HCT116 (cell line): ENCODE measurements at regions not wholly inside any gene's neighbourhood (a gene's known extent, or its start where the extent isn't known, plus 50 kb on each side); places are given as distances from the start of the nearest gene placed in this dataset.

Source experiments
- ATAC-seq: fragments of 200-7000 bp; cut with Tn5 transposase; 2 replicates; pipeline ENCODE4 v1.9.1; 2020; ENCODE audit warnings: mild to moderate bottlenecking, moderate library complexity
- BruUV-seq: library from RNA; stranded (reverse); fragments of 400-500 nt; replicated peaks from 2 replicates; lab custom pipeline; 2021; lab: Mats Ljungman, UMichigan
- CTCF ChIA-PET: fragments of 300-600 bp; sonication (Branson Sonifier 250); formaldehyde crosslinking; loops from one replicate; lab custom pipeline; 2021; ENCODE audit warnings: antibody characterized with exemption; lab: Charles Lee
- POLR2A ChIA-PET: fragments of 300-600, 350-600 bp; sonication (Branson Sonifier 250); formaldehyde crosslinking; loops from one replicate; lab custom pipeline; 2021; ENCODE audit warnings: antibody characterized with exemption; lab: Charles Lee
- RAD21 ChIA-PET, 2 experiments: fragments of 300-600 bp; sonication (Branson Sonifier 250); formaldehyde crosslinking; loops; one replicate each; lab custom pipeline; 2023; ENCODE audit warnings: low total read pairs in 2 of 2; ENCODE audit not compliant: uncharacterized antibody in 2 of 2, unreplicated experiment in 2 of 2, low non-redundant PET in 1 of 2; lab: Charles Lee
- DNase-seq: peaks from one replicate; pipeline ENCODE4 v3.0.0-alpha.2; 2010; ENCODE audit warnings: low read depth, low spot score
- H2AFZ ChIP-seq: fragments of 200-600 bp; shearing (Covaris generic), sonication (generic); 2 replicates; pipeline ENCODE4 v1.6.1; 2017; ENCODE audit warnings: low read depth, mixed run types, mixed read lengths, antibody characterized with exemption, low read length; ENCODE audit not compliant: poor library complexity, severe bottlenecking
- H3K27ac ChIP-seq: 2 replicates; pipeline ENCODE4 v1.5.1; 2012; ENCODE audit warnings: low read depth, low read length
- H3K27me3 ChIP-seq: fragments of 200-600 bp; sonication (generic); 2 replicates; pipeline ENCODE4 v1.6.1; 2016; ENCODE audit warnings: mixed run types, low read length, mixed read lengths; ENCODE audit not compliant: insufficient read depth
- H3K36me3 ChIP-seq, 2 experiments: fragments of 200-500 bp in 1 of 2; fragments of 200-600 bp in 1 of 2; sonication (Bioruptor generic) in 1 of 2; sonication (generic) in 1 of 2; 2 replicates each; pipeline versions ENCODE4 v1.5.1 to v1.6.1; 2014 to 2016; ENCODE audit warnings: low read length in 2 of 2, inconsistent platforms in 1 of 2, mixed read lengths in 1 of 2, mixed run types in 1 of 2; ENCODE audit not compliant: insufficient read depth in 2 of 2, control insufficient read depth in 1 of 2
- H3K4me1 ChIP-seq, 2 experiments: fragments of 200-600 bp in 1 of 2; sonication (generic) in 1 of 2; 2 replicates each; pipeline versions ENCODE4 v1.5.1 to v1.6.1; 2012 to 2017; ENCODE audit warnings: low read length in 2 of 2, inconsistent platforms in 1 of 2, mild to moderate bottlenecking in 1 of 2, mixed read lengths in 1 of 2, mixed run types in 1 of 2, moderate library complexity in 1 of 2; ENCODE audit not compliant: insufficient read depth in 2 of 2, control insufficient read depth in 1 of 2
- H3K4me2 ChIP-seq: fragments of 200-600 bp; sonication (generic); 2 replicates; pipeline ENCODE4 v1.6.1; 2017; ENCODE audit warnings: mixed run types, low read length, mixed read lengths
- H3K4me3 ChIP-seq, 2 experiments: fragments of 200-600 bp in 1 of 2; sonication (generic) in 1 of 2; replicated peaks in 1 of 2; 2 replicates each; pipeline ENCODE4 v1.5.1; 2011 to 2016; ENCODE audit warnings: low read length in 2 of 2, control low read depth in 1 of 2, low read depth in 1 of 2, mild to moderate bottlenecking in 1 of 2, mixed read lengths in 1 of 2, mixed run types in 1 of 2
- H3K79me2 ChIP-seq: fragments of 200-600 bp; sonication (generic); 2 replicates; pipeline ENCODE4 v1.6.1; 2017; ENCODE audit warnings: mild to moderate bottlenecking, mixed run types, low read length, moderate library complexity, mixed read lengths; ENCODE audit not compliant: insufficient read depth
- H3K9ac ChIP-seq: fragments of 200-600 bp; sonication (generic); 2 replicates; pipeline ENCODE4 v1.6.1; 2016; ENCODE audit warnings: low read length, mixed read lengths
- H3K9me2 ChIP-seq: fragments of 200-600 bp; sonication (generic), shearing (Covaris generic); 2 replicates; pipeline ENCODE4 v1.6.1; 2017; ENCODE audit warnings: mixed run types, mild to moderate bottlenecking, moderate library complexity; ENCODE audit not compliant: insufficient read depth
- H3K9me3 ChIP-seq, 2 experiments: fragments of 200-500 bp in 1 of 2; fragments of 200-600 bp in 1 of 2; sonication (Bioruptor generic) in 1 of 2; sonication (generic) in 1 of 2; 2 replicates each; pipeline ENCODE4 v1.6.1; 2014 to 2017; ENCODE audit warnings: low read length in 2 of 2, mixed read lengths in 2 of 2, inconsistent platforms in 1 of 2, low read depth in 1 of 2, mild to moderate bottlenecking in 1 of 2, mixed run types in 1 of 2, moderate library complexity in 1 of 2; ENCODE audit not compliant: control insufficient read depth in 1 of 2, insufficient read depth in 1 of 2
- H4K20me1 ChIP-seq: fragments of 200-600 bp; sonication (generic), shearing (Covaris generic); 2 replicates; pipeline ENCODE4 v1.6.1; 2017; ENCODE audit warnings: mixed run types, mild to moderate bottlenecking, moderate library complexity; ENCODE audit not compliant: insufficient read depth
- CEBPB ChIP-seq: IDR thresholded peaks from 2 replicates; pipeline ENCODE4 v1.6.1; 2012; ENCODE audit warnings: low read depth
- EGR1 ChIP-seq: IDR thresholded peaks from 2 replicates; pipeline ENCODE4 v1.6.1; 2012; ENCODE audit warnings: low read depth
- ELF1 ChIP-seq: IDR thresholded peaks from 2 replicates; pipeline ENCODE4 v1.6.1; 2012; ENCODE audit warnings: low read depth, borderline replicate concordance
- EZH2phosphoT487 ChIP-seq: fragments of 200-600 bp; IDR thresholded peaks from 2 replicates; pipeline ENCODE4 v1.6.1; 2018; ENCODE audit warnings: antibody characterized with exemption, borderline replicate concordance
- JUND ChIP-seq: IDR thresholded peaks from 2 replicates; pipeline ENCODE4 v1.6.1; 2012
- POLR2A ChIP-seq: IDR thresholded peaks from 2 replicates; pipeline ENCODE4 v1.7.0; 2011; ENCODE audit warnings: borderline replicate concordance; ENCODE audit not compliant: insufficient read depth, insufficient read length; ENCODE audit errors: extremely low read depth
- POLR2AphosphoS5 ChIP-seq: IDR thresholded peaks from 2 replicates; pipeline ENCODE4 v1.6.1; 2011; ENCODE audit warnings: mild to moderate bottlenecking, low read depth, low read length, moderate library complexity
- RAD21 ChIP-seq: IDR thresholded peaks from 2 replicates; pipeline ENCODE4 v1.6.1; 2012; ENCODE audit warnings: low read depth, mild to moderate bottlenecking
- REST ChIP-seq: IDR thresholded peaks from 2 replicates; pipeline ENCODE4 v1.6.1; 2012; ENCODE audit warnings: low read depth
- SP1 ChIP-seq: IDR thresholded peaks from 2 replicates; pipeline ENCODE4 v1.6.1; 2012; ENCODE audit warnings: low read depth
- TCF7L2 ChIP-seq: IDR thresholded peaks from 2 replicates; pipeline ENCODE4 v1.7.0; 2011; ENCODE audit warnings: borderline replicate concordance, inconsistent platforms; ENCODE audit not compliant: insufficient read depth, insufficient read length; ENCODE audit errors: extremely low read depth
- YY1 ChIP-seq: IDR thresholded peaks from 2 replicates; pipeline ENCODE4 v1.6.1; 2011; ENCODE audit warnings: low read length, low read depth, moderate library complexity, mild to moderate bottlenecking; ENCODE audit not compliant: insufficient replicate concordance; ENCODE audit errors: extremely low read depth
- ZNF274 ChIP-seq: fragments of 200-500 bp; sonication (Bioruptor generic); IDR thresholded peaks from 2 replicates; pipeline ENCODE4 v1.6.1; 2014; ENCODE audit warnings: mild to moderate bottlenecking, low read depth, low read length, inconsistent platforms
- intact Hi-C: fragments of 100-400 bp; cut with micrococcal nuclease; formaldehyde crosslinking; loops from 2 replicates; pipeline ENCODE4 v1.10.0; 2022

- no peaks in the 10 kb centered on the region for H4K20me1 ChIP-seq
- CTCF ChIA-PET = no interaction called here
- ATAC-seq = no peak
- H3K4me3 ChIP-seq = no peak overlapping the region
- RAD21 ChIA-PET = no interaction called here
- no peaks in the 10 kb centered on the region for H3K4me1 ChIP-seq
- POLR2A ChIA-PET = no interaction called here
- no peak overlapping the region for H3K27ac ChIP-seq
- no peak for DNase-seq
- intact Hi-C loops = no loop called here
- H3K36me3 ChIP-seq = no peaks in the 10 kb centered on the region
- BruUV-seq = no TSS peak
- no peak overlapping the region for H3K9ac ChIP-seq
- H3K9me3 ChIP-seq = no peaks in the 10 kb centered on the region
- no peaks in the 10 kb centered on the region for H3K79me2 ChIP-seq
- TF ChIP-seq ELF1 (no peak), EGR1 (no peak), ZNF274 (no peak), SP1 (no peak), POLR2A (no peak), CEBPB (no peak), TCF7L2 (no peak), JUND (no peak), YY1 (no peak), POLR2AphosphoS5 (no peak), REST (no peak), RAD21 (no peak), EZH2phosphoT487 (no peak)
- no peaks in the 10 kb centered on the region for H3K9me2 ChIP-seq
- no peak overlapping the region for H3K4me2 ChIP-seq
- H3K27me3 ChIP-seq = 0 out of 2 replicates have a peak, but pooled peaks cover 3% of the 10 kb centered on the region
- H2AFZ ChIP-seq = no peak overlapping the region
These were observed 571.2 kb downstream of the BCL11B start for GRCh38 chr14:98700748-98701147.
